ENCODE measurements at regions not wholly inside any gene's neighbourhood (a gene's known extent, or its start where the extent isn't known, plus 50 kb on each side); places are given as distances from the start of the nearest gene placed in this dataset.

GRCh38 chr5:123708074-123708806 lies 196.3 kb downstream of the CSNK1G3 start:
- TF ChIP-seq EZH2 (IDR thresholded peaks at IDR 0.05; ENCODE audit: low read length) = no peak
- no peak for TF ChIP-seq CTCF (optimal IDR thresholded peaks at IDR 0.05 in 1 of 3, IDR thresholded peaks at IDR 0.05 in 1 of 3, conservative IDR thresholded peaks at IDR 0.05 in 1 of 3; ENCODE audit: extremely low read depth in 1 of 3, insufficient read depth in 2 of 3, low read length in 3 of 3)

All from keratinocyte (primary cell).